ENCODE measurements at regions not wholly inside any gene's neighbourhood (a gene's known extent, or its start where the extent isn't known, plus 50 kb on each side); places are given as distances from the start of the nearest gene placed in this dataset.

DNA sequence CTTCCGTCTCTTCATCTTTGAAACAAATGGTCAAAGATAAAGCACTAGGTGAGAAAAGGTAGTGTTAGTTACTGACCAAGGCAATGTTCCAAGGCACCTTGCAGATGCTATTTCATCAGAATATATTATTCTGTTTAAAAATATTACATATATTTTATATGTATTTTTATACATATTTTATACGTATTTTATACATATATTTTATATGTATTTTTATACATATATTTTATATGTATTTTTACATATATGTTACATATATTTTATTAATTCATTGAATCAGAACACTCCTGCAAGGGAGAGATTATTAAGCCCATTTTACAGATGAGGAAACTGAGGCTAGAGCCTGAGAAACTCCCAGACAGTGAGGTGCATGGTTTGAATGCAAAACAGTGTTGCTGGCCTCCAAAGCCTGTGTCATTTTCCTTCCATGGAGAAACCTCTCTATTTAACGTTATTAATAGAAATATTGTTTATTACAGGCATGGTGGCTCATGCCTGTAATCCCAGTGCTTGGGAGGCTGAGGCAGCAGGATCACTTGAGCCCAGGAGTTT, 120.6 kb upstream of the CD82 start:
- Histone ChIP-seq H3K27me3 (no peaks in the 10 kb centered on the region), H3K4me3 (no peak overlapping the region), H3K9me3 (peaks cover 0 to 16% (median 0%) of the 10 kb centered on the region in 12 donors), H3K27ac (no peak overlapping the region), H3K4me1 (peaks cover 0 to 5% (median 0%) of the 10 kb centered on the region in 12 donors), H3K36me3 (no peaks in the 10 kb centered on the region)
- DNase-seq (no peak), ATAC-seq (no peak)
- TF ChIP-seq, protein P1, sequence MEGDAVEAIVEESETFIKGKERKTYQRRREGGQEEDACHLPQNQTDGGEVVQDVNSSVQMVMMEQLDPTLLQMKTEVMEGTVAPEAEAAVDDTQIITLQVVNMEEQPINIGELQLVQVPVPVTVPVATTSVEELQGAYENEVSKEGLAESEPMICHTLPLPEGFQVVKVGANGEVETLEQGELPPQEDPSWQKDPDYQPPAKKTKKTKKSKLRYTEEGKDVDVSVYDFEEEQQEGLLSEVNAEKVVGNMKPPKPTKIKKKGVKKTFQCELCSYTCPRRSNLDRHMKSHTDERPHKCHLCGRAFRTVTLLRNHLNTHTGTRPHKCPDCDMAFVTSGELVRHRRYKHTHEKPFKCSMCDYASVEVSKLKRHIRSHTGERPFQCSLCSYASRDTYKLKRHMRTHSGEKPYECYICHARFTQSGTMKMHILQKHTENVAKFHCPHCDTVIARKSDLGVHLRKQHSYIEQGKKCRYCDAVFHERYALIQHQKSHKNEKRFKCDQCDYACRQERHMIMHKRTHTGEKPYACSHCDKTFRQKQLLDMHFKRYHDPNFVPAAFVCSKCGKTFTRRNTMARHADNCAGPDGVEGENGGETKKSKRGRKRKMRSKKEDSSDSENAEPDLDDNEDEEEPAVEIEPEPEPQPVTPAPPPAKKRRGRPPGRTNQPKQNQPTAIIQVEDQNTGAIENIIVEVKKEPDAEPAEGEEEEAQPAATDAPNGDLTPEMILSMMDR (IDR thresholded peaks at IDR 0.05): no peak
- no peak for TF ChIP-seq POLR2A (IDR thresholded peaks at IDR 0.05)
- intact Hi-C loops (cut with DNase I): no loop called here
- 58 to 78% (median 68%) methylated on average over 3 of the region's 3 CpGs for WGBS, 4 donors

DNA sequence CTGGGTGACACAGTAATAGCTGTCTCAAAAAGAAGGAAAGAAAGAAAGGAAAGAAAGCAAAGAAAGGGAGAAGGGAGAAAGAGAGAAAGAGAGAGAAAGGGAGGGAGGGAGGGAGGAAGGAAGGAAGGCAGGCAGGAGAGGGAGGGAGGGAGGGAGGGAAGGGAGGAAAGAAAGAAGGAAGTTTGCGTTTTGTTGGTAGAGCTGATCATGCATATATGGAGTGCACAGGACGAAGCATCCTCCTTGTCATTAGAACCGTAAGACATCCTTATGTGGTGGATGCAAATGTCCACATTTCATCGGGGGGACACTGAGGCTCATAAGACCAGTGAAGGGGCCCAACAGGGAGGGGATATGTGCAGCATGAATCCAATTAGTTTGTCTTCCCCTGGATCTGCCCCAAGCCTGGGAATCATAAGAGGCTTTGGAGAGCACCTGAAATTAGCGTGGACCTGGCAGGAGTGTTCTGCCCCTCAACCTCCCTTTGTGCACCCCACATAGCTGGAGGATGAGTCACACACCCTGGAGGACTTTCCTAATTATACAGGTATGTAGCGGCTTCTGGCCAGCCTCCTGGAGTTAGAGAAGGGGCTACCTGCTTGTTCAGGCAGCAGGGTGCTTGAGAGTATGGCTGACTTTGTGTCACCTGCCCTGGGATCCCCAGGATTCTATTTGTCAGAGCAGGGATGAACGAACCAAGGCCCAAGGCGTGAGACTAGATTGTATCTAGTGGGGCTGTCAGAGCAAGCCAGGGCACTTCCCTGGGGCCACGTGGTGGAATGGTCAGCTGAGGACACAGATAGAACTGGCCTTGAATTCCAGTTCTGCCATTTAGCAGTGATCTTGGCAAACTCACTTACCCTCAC, 119.7 kb upstream of the CD82 start:
- no peak for DNase-seq
- no peak for ATAC-seq
- peaks cover 0 to 9% (median 0%) of the 10 kb centered on the region in 12 donors for H3K9me3 ChIP-seq
- no peak overlapping the region for H3K4me3 ChIP-seq
- H3K27ac ChIP-seq: no peak overlapping the region
- no peak for TF ChIP-seq POLR2A (IDR thresholded peaks at IDR 0.05)
- TF ChIP-seq, protein P1 (IDR thresholded peaks at IDR 0.05): no peak
- peaks cover 0 to 5% (median 0%) of the 10 kb centered on the region in 12 donors for H3K4me1 ChIP-seq
- no peaks in the 10 kb centered on the region for H3K36me3 ChIP-seq
- no peaks in the 10 kb centered on the region for H3K27me3 ChIP-seq
- intact Hi-C loops (cut with DNase I): no loop called here
- WGBS, 4 donors: 64 to 78% (median 71%) methylated on average over 6 to 9 of the region's 9 CpGs

DNA sequence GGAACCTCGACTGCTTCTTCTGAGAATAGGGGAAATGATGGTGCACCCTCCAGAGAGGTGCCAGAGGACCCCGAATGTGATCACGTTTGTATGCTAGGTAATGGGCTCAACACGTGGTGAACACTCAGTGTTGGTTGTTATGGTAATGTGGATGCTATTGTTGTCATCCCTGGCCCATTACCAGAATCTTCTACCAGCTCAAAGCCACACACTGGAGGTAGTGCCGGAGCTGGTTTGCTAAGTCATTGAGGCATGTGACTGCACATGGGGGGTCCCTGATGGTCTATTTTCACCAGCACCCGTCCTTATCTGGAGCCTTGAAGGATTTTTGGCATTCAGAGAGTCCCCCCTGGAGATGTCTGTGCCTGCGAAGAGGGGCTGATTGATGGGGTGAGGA, 119.1 kb upstream of the CD82 start:
- Histone ChIP-seq H3K27me3 (no peaks in the 10 kb centered on the region), H3K9me3 (peaks cover 0 to 9% (median 0%) of the 10 kb centered on the region in 12 donors), H3K27ac (no peak overlapping the region), H3K4me3 (no peak overlapping the region), H3K36me3 (no peaks in the 10 kb centered on the region), H3K4me1 (peaks cover 0 to 5% (median 0%) of the 10 kb centered on the region in 12 donors)
- ATAC-seq: no peak
- TF ChIP-seq, protein P1 (IDR thresholded peaks at IDR 0.05): no peak
- no peak for TF ChIP-seq POLR2A (IDR thresholded peaks at IDR 0.05)
- intact Hi-C loops (cut with DNase I): no loop called here
- DNase-seq: no peak
- WGBS, 4 donors: 63 to 72% (median 68%) methylated on average over 7 of the region's 7 CpGs

DNA sequence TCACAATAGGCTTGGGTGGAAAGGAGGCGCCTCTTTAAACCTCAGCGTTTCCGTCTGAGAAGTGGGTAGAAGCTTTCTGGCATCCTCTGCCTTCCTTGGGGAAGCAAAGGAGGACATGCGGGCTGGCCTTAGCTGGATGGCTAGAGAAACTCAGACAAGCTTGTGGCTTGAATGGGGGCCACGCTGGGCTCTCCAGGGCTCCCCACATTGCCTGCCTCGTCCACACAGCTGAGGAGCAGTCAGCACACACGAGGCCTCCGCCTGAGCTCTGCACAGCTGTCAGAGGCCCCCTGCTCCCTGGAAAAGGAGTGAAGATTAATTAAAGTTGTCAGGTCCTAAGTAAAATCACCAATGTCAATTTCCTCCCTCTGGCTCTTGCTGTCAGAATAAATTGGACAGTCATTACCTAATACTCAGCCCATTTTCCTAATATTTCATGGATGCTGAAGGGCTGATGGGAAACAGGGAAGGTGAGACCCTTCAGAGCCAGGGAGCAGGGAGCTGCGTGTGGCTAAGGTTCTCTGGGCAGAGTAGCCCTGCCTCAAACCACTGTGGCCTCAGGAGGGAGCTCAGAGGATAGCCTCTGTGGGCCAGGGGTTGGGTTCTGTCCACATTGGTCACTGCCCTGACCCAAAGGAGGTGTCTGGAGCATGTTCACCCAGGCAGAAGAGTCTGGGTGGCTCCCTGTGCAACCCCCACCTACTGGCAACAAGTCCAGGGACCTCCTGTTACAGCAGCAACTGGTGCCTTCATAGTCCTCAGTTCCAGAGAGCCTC, 118.3 kb upstream of the CD82 start:
- ATAC-seq (no peak), DNase-seq (no peak)
- H3K4me1 ChIP-seq: peaks cover 0 to 5% (median 0%) of the 10 kb centered on the region in 12 donors
- intact Hi-C loops (cut with DNase I): no loop called here
- TF ChIP-seq, protein P1 (IDR thresholded peaks at IDR 0.05): no peak
- no peak for TF ChIP-seq POLR2A (IDR thresholded peaks at IDR 0.05)
- H3K4me3 ChIP-seq: no peak overlapping the region
- 90 to 96% (median 91%) methylated on average over 8 to 9 of the region's 9 CpGs for WGBS, 4 donors
- H3K27me3 ChIP-seq: no peaks in the 10 kb centered on the region
- no peaks in the 10 kb centered on the region for H3K36me3 ChIP-seq
- H3K27ac ChIP-seq: no peak overlapping the region
- H3K9me3 ChIP-seq: peaks cover 0 to 2% (median 0%) of the 10 kb centered on the region in 12 donors
